OCI-LY7 (cell line): ENCODE measurements at regions not wholly inside any gene's neighbourhood (a gene's known extent, or its start where the extent isn't known, plus 50 kb on each side); places are given as distances from the start of the nearest gene placed in this dataset.
"Not testable (repeated sequence)": the region's sequence is repeated elsewhere in the genome, so short reads cannot be mapped to it uniquely, and the experiment has no call there.

Experiments used
- BruUV-seq: library from RNA; stranded (reverse); fragments of 400-500 nt; replicated peaks from 2 replicates; lab custom pipeline; 2021; lab: Mats Ljungman, UMichigan
- CTCF ChIA-PET: fragments of 300-600 bp; sonication (Branson Sonifier 250); formaldehyde crosslinking; loops from one replicate; lab custom pipeline; 2022; ENCODE audit warnings: antibody characterized with exemption; ENCODE audit not compliant: unreplicated experiment; lab: Charles Lee
- POLR2A ChIA-PET: fragments of 300-600 bp; sonication (Branson Sonifier 250); formaldehyde crosslinking; loops from one replicate; lab custom pipeline; 2022; ENCODE audit warnings: antibody characterized with exemption; lab: Charles Lee
- DNase-seq: peaks from one replicate; pipeline ENCODE4 v3.0.0-alpha.2; 2015; ENCODE audit warnings: low spot score
- H2AFZ ChIP-seq: fragments of 200-600 bp; sonication (generic), shearing (Covaris generic); 2 replicates; pipeline ENCODE4 v1.6.1; 2014; ENCODE audit warnings: mild to moderate bottlenecking, antibody characterized with exemption, low read length, moderate library complexity
- H3K27ac ChIP-seq: fragments of 200-600 bp; sonication (generic); 2 replicates; pipeline ENCODE4 v1.5.1; 2014; ENCODE audit warnings: mixed run types, low read depth, mild to moderate bottlenecking, moderate library complexity, low read length, inconsistent platforms; ENCODE audit not compliant: poor library complexity, severe bottlenecking
- H3K36me3 ChIP-seq: fragments of 200-600 bp; sonication (generic); 2 replicates; pipeline ENCODE4 v1.6.1; 2014; ENCODE audit warnings: mild to moderate bottlenecking, antibody characterized with exemption, low read length, moderate library complexity, mixed read lengths; ENCODE audit not compliant: insufficient read depth
- H3K4me1 ChIP-seq: fragments of 200-600 bp; sonication (generic); 2 replicates; pipeline ENCODE4 v1.5.1; 2014; ENCODE audit warnings: mild to moderate bottlenecking, low read length; ENCODE audit not compliant: insufficient read depth, poor library complexity, severe bottlenecking
- H3K4me2 ChIP-seq: fragments of 200-600 bp; sonication (generic); 2 replicates; pipeline ENCODE4 v1.6.1; 2014; ENCODE audit warnings: mild to moderate bottlenecking, low read length
- H3K4me3 ChIP-seq: fragments of 200-600 bp; sonication (generic); 2 replicates; pipeline ENCODE4 v1.5.1; 2014; ENCODE audit warnings: mild to moderate bottlenecking, low read depth, low read length; ENCODE audit not compliant: poor library complexity, severe bottlenecking
- H3K79me2 ChIP-seq: fragments of 200-600 bp; sonication (generic); 2 replicates; pipeline ENCODE4 v1.6.1; 2016; ENCODE audit warnings: low read depth, mild to moderate bottlenecking, low read length, moderate library complexity, mixed read lengths; ENCODE audit not compliant: insufficient read depth
- H3K9me2 ChIP-seq: fragments of 200-600 bp; sonication (generic); 2 replicates; pipeline ENCODE4 v1.6.1; 2016; ENCODE audit warnings: mild to moderate bottlenecking, low read length, mixed read lengths; ENCODE audit not compliant: insufficient read depth
- H3K9me3 ChIP-seq: fragments of 200-600 bp; sonication (generic); 2 replicates; pipeline ENCODE4 v1.6.1; 2014; ENCODE audit warnings: mild to moderate bottlenecking, mixed run types, low read length, mixed read lengths
- H4K20me1 ChIP-seq: fragments of 200-600 bp; sonication (generic); 2 replicates; pipeline ENCODE4 v1.6.1; 2014; ENCODE audit warnings: mild to moderate bottlenecking, antibody characterized with exemption, low read length, moderate library complexity, mixed read lengths; ENCODE audit not compliant: insufficient read depth
- EZH2phosphoT487 ChIP-seq: fragments of 200-600 bp; sonication (generic); IDR thresholded peaks from 2 replicates; pipeline ENCODE4 v1.6.1; 2018; ENCODE audit warnings: low read depth, borderline replicate concordance, mild to moderate bottlenecking, mixed run types, antibody characterized with exemption, low read length, moderate library complexity, mixed read lengths
- intact Hi-C: fragments of 100-400 bp; cut with micrococcal nuclease; formaldehyde crosslinking; loops from one replicate; pipeline ENCODE4 v1.10.0; 2022; ENCODE audit not compliant: unreplicated experiment
- TF ChIP-seq, protein P1 (sequence below): fragments of 200-600 bp; sonication (generic); conservative IDR thresholded peaks from 2 replicates; pipeline ENCODE4 v1.5.1; 2014; ENCODE audit warnings: mild to moderate bottlenecking, antibody characterized with exemption, low read length, moderate library complexity, mixed read lengths

DNA sequence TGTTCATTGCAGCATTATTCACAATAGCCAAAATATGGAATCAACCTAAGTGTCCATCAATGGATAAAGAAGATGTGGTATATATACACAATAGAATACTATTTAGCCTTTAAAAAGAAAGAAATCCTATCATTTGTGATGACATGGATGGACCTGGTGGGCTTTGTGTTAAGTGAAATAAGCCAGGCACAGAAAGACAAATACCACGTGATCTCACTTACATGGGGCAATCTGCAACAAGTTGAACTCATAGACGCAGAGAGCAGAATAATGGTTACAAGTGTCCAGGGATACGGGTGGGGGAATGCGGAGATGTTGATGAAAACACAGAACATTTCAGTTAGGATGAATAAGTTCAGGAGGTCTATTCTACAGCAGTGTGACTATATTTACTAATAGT, 66.4 kb upstream of the ALDH1B1 start:
- POLR2A ChIA-PET: interaction anchor here (0.6 kb wide), 1 partner anchor 321 kb away, joined by 3 read pairs; no protein-coding TSS in a partner anchor
- BruUV-seq: no TSS peak
- Histone ChIP-seq H3K9me2 (no peaks in the 10 kb centered on the region), H3K4me2 (no peak overlapping the region), H4K20me1 (no peaks in the 10 kb centered on the region), H3K27ac (no peak overlapping the region), H3K9me3 (no peaks in the 10 kb centered on the region), H3K4me1 (no peaks in the 10 kb centered on the region), H3K4me3 (no peak overlapping the region), H2AFZ (no peak overlapping the region), H3K79me2 (no peaks in the 10 kb centered on the region), H3K36me3 (no peaks in the 10 kb centered on the region)
- TF ChIP-seq, protein P1, sequence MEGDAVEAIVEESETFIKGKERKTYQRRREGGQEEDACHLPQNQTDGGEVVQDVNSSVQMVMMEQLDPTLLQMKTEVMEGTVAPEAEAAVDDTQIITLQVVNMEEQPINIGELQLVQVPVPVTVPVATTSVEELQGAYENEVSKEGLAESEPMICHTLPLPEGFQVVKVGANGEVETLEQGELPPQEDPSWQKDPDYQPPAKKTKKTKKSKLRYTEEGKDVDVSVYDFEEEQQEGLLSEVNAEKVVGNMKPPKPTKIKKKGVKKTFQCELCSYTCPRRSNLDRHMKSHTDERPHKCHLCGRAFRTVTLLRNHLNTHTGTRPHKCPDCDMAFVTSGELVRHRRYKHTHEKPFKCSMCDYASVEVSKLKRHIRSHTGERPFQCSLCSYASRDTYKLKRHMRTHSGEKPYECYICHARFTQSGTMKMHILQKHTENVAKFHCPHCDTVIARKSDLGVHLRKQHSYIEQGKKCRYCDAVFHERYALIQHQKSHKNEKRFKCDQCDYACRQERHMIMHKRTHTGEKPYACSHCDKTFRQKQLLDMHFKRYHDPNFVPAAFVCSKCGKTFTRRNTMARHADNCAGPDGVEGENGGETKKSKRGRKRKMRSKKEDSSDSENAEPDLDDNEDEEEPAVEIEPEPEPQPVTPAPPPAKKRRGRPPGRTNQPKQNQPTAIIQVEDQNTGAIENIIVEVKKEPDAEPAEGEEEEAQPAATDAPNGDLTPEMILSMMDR: no peak
- CTCF ChIA-PET: no interaction called here
- intact Hi-C loops: no loop called here
- DNase-seq: no peak

GRCh38 chr9:38324213-38324612, 68.3 kb upstream of the ALDH1B1 start:
- H3K36me3 ChIP-seq, H3K27ac ChIP-seq, H3K4me3 ChIP-seq, CTCF ChIA-PET, POLR2A ChIA-PET, H3K9me3 ChIP-seq, H3K79me2 ChIP-seq, H4K20me1 ChIP-seq, H3K4me2 ChIP-seq, H3K9me2 ChIP-seq, intact Hi-C loops, H2AFZ ChIP-seq, H3K4me1 ChIP-seq, DNase-seq, BruUV-seq: not testable (repeated sequence)

- Histone ChIP-seq H2AFZ (no peak overlapping the region), H3K36me3 (no peaks in the 10 kb centered on the region), H4K20me1 (no peaks in the 10 kb centered on the region), H3K4me3 (no peak overlapping the region), H3K9me2 (no peaks in the 10 kb centered on the region), H3K4me2 (no peak overlapping the region), H3K27ac (no peak overlapping the region), H3K79me2 (no peaks in the 10 kb centered on the region), H3K4me1 (no peaks in the 10 kb centered on the region), H3K9me3 (no peaks in the 10 kb centered on the region)
- TF ChIP-seq EZH2phosphoT487: no peak
- TF ChIP-seq, protein P1: no peak
- intact Hi-C loops: no loop called here
- POLR2A ChIA-PET: interaction anchor here (0.7 kb wide), 1 partner anchor 525 kb away, joined by 6 read pairs; no protein-coding TSS in a partner anchor
- DNase-seq: no peak
- no TSS peak for BruUV-seq
- CTCF ChIA-PET: no interaction called here
Observed at GRCh38 chr9:38322937-38323336, 69.6 kb upstream of the ALDH1B1 start.
